HG03354 (cell line): ENCODE measurements at regions not wholly inside any gene's neighbourhood (a gene's known extent, or its start where the extent isn't known, plus 50 kb on each side); places are given as distances from the start of the nearest gene placed in this dataset.

Source experiments
- ATAC-seq: cut with Tn5 transposase; IDR thresholded peaks from one replicate; pipeline ENCODE4 v1.9.1; 2021; ENCODE audit warnings: mild to moderate bottlenecking; ENCODE audit not compliant: unreplicated experiment, poor library complexity, severe bottlenecking

DNA sequence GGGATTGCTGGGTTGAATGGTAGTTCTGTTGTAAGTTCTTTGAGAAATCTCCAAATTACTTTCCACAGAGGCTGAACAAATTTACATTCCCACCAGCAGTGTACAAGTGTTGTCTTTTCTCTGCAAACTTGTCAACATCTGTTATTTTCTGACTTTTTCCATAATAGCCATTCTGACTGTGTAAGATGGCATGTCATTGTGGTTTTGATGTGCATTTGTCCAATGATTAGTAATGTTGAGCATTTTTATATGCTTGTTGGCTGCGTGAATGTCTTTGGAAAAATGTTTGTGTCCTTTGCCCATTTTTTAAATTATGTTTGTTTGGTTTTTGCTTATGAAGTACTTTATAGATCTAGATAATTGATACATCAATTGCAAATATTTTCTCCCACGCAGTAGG lies 1025.0 kb downstream of the JRKL start:
- ATAC-seq = no peak

- no peak for ATAC-seq
Measured at GRCh38 chr11:97419729-97420128, 1029.9 kb downstream of the JRKL start.

DNA sequence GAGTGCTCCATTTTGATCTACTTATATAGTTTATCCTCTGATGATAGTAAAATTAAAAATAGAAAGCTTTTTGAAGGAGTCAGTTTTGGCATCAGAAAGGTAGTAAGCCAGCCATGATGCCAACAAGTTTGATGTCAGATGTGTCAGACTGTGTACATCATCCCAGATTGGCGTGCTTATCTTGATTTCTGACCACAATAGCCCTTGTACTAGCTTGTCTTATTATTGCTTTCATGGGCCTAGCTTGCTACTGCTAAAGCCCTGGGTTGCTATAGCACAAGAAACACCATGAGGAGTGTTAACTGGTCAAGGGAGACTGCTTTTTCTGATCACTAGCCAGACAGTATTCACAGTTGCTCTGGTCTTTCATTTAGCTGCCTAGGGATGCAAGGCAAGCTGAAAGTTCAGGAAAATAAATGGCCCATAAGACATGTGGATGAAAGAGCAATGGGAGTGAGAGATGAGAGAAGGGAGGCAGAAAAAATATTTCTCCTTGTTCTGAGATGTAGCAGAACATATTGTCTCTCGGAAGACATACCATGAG lies 1038.5 kb downstream of the JRKL start:
- ATAC-seq = no peak

DNA sequence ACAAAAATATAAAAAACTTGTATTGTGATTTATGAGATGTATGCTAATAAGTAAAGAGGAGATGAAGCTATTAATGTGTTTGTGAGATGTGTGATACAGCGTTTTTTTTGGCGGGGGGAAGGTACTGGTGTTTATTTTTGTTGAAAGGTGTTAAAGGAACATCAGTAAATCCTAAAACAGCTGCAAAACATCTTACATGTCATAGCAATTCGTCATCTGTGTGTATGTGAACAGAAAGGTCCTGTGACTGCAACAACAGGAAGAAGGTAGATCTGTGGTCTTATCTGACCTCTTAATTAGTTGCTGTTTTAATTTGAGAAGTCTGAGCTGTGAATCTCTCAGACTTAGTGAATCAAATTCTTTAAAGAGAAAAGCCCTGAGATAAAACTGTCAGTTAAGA lies 1041.1 kb downstream of the JRKL start:
- ATAC-seq = no peak

GRCh38 chr11:97432926-97433325 lies 1043.1 kb downstream of the JRKL start:
- ATAC-seq = no peak

GRCh38 chr11:97445561-97445960 lies 1055.7 kb downstream of the JRKL start:
- no peak for ATAC-seq

DNA sequence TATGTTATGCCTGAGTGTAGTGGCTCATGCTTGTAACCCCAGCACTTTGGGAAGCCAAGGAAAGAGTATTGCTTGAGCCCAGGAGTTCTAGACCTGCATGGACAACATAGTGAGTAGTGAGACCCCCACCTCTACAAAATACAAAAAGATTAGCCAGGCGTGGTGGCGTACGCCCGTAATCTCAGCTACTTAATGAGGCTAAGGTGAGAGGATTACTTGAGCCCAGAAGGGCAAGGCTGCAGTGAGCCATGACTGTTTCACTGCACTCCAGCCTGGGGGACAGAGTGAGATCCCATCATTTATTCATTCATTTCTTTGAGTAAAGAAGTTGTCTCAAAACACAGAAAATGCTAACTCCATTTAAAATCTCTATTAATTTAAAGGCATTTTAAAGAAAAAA lies 1061.6 kb downstream of the JRKL start:
- no peak for ATAC-seq

GRCh38 chr11:97454988-97455387 lies 1065.2 kb downstream of the JRKL start:
- no peak for ATAC-seq

- ATAC-seq = no peak
Measured at GRCh38 chr11:97460091-97460490, 1070.3 kb downstream of the JRKL start.

DNA sequence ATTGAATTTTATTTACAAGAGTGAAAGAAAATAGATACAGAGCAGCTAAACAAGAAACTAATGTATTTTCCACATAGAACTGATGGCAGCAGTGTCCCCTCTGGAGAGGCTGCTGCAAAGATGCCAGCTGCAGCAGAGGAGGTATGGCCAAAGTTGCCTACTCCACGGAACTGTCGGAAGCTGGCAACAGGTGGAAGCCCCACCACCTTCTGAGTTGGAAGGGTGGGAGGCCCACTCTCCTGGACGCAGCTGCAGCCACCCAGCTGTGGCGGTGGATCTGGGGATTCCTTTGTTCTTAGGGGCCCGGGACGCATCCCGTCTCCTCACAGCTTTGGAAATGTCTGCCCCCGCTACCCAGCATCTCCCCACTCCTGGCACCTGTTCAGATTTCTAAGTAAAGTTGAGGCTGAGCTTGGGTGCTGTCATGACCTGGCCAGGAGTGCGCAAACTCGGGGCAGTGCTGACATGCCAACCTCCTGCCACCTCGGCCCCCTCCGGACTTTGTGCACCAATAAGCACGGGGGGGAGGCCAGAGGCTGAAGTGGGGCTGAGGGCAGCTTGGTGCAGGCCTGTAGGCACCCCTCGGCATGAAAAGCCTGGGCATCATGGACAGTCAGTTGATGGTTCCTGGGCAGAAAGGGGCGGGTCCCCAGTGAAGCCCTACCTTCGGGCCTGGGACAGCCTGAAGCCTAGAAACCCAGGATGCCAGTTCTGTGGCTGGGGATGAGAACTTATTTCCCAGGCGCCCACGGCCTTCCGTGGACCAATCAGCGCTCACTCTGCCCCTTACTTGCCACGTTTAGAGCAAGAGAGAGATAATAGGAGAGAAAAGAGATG lies 1071.4 kb downstream of the JRKL start:
- ATAC-seq = no peak

DNA sequence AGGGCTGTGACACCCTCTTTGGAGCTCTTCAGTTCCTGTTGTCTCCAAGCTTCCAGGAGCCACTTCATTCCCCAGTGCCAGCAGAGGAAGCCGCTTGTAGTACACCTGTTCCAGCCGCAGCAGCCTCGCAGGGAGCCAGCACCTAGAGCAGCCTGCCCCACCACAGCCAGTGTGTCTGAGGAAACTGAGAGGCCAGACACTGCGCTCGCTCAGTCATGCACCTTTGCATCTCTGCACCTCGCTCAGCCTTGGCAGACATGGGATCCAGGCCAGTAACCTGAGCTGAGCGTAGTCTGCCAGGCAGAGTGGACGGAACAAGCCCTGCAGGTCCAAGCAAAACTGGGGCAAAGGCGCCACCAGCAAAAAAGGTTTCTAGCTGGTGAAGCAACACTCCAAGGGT lies 1072.1 kb downstream of the JRKL start:
- ATAC-seq = no peak

DNA sequence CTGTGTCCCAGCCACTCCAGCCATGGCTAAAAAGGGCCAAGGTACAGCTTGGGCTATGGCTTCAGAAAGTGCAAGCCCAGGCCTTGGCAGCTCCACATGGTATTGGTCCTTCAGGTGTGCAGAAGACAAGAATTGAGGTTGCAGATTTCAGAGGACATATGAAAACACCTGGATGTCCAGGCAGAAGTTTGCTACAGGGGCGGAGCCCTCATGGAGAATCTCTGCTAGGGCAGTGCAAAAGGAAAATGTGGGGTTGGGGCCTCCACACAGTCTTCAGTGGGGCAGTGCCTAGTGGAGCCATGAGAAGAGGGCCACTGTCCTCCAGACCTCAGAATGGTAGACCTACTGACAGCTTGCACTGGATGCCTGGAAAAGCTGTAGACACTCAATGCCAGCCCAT lies 1074.1 kb downstream of the JRKL start:
- no peak for ATAC-seq

DNA sequence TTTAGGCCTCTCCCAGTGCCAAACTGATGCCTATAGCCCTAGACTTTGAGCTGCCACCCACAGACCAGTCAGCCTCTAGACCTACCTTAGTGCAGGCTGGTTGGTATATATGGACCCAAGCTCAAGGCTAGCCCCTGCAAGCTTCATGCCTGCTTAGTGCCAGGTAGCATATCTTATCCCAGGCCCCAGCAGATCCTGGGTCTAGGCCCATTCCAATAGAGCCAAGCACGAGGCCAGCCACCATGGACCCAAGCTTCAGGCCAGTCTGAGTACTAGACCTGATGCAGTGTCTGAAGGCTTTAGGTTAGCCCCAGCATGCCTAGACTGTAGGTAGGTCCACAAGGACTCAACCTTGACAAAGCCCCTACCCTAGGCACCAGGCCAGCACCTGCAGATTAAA lies 1081.7 kb downstream of the JRKL start:
- ATAC-seq = no peak

GRCh38 chr11:97487387-97487786 lies 1097.6 kb downstream of the JRKL start:
- ATAC-seq = no peak

- no peak for ATAC-seq
Measured at GRCh38 chr11:97498891-97499290, 1109.1 kb downstream of the JRKL start.

GRCh38 chr11:97502201-97502600 lies 1112.4 kb downstream of the JRKL start:
- ATAC-seq = no peak

DNA sequence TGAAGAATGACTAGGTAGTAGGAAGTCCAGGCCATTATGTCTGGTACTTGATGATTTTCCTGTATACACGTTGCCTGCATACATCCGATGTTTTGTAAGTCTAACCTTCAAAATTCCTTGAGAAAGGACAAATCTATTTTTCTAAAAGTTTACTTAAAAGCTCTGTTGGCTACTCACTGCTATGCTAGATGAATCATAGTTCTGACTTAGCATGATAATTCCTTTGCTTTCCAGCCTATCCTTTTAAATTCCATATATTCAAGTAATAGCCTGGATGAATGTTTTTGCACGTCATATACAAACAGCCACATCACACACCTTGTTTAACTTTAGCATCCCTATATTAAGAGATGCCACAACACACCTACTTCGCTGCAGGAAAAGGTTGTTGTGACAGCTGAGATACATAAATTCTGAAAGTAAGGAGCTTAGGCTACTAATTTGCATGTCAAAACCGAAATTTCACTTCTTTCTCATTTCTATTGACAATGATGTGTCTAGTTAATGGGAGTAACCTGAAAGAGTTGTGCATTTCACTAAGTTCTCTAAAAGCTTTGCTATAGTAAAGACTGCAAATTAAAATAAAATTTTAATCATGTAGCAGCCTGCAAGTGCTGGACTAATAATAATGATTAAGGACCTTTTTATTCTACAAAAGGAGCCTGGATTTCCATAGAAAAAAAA lies 1116.4 kb downstream of the JRKL start:
- ATAC-seq = no peak

GRCh38 chr11:97514446-97514845 lies 1124.6 kb downstream of the JRKL start:
- ATAC-seq = no peak

- no peak for ATAC-seq
Measured at GRCh38 chr11:97516688-97517087, 1126.9 kb downstream of the JRKL start.

DNA sequence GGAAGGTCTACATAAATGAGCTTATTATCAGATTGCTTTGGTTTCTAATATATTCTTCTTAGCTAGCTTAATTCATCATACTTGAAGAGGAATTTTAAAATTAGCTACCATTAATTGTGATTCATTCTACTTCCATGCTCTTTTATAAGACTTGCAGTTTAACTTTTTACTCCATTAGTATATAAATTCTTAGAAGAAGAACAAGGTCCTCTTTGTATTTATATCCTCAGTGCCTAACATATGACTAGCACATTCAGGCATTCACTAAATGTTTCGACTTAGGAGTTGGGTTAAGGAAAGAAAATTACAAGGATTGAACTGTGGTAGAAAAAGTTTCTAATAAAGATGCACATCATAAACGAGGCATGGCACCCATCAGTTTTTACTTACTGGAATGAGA lies 1135.5 kb downstream of the JRKL start:
- ATAC-seq = no peak
